ENCODE measurements at regions not wholly inside any gene's neighbourhood (a gene's known extent, or its start where the extent isn't known, plus 50 kb on each side); places are given as distances from the start of the nearest gene placed in this dataset.

DNA sequence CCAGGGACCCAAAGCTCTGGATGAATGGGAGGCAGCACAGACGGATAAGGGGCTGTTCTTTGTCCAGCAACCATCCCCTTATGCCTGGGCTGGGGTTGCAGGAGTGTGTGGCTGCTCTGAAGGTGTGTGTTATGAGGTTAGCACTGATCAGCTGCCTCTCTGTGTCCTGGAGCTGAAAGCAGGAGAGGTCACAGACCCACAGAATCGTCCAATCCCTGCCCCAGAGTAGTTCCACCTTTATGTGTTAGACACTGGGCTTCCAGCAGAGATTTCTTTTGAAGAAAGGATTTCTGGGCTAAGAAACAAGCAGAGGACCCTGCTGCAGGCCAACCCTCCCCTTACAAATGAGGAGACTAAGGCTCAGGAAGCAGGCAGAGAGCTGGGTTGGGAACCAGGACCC is 62.4 kb downstream of the ARL6IP4 start:
- TF ChIP-seq ZNF302 (CRISPR knock-in tag; IDR thresholded peaks at IDR 0.05) (no peak), FOXS1 (CRISPR knock-in tag; IDR thresholded peaks at IDR 0.05) (no peak), KDM5A (IDR thresholded peaks at IDR 0.05) (no peak), CHD4 (IDR thresholded peaks at IDR 0.05; ENCODE audit: borderline replicate concordance) (no peak), SREBF2 (IDR thresholded peaks at IDR 0.05) (no peak), POLR2A (IDR thresholded peaks at IDR 0.05; ENCODE audit: low read length) (no peak), MAFK (IDR thresholded peaks at IDR 0.05; ENCODE audit: partially characterized antibody) (no peak), PHF8 (IDR thresholded peaks at IDR 0.05; ENCODE audit: borderline replicate concordance, low read depth) (no peak)
- TF ChIP-seq, protein P1, sequence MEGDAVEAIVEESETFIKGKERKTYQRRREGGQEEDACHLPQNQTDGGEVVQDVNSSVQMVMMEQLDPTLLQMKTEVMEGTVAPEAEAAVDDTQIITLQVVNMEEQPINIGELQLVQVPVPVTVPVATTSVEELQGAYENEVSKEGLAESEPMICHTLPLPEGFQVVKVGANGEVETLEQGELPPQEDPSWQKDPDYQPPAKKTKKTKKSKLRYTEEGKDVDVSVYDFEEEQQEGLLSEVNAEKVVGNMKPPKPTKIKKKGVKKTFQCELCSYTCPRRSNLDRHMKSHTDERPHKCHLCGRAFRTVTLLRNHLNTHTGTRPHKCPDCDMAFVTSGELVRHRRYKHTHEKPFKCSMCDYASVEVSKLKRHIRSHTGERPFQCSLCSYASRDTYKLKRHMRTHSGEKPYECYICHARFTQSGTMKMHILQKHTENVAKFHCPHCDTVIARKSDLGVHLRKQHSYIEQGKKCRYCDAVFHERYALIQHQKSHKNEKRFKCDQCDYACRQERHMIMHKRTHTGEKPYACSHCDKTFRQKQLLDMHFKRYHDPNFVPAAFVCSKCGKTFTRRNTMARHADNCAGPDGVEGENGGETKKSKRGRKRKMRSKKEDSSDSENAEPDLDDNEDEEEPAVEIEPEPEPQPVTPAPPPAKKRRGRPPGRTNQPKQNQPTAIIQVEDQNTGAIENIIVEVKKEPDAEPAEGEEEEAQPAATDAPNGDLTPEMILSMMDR (IDR thresholded peaks at IDR 0.05), result no peak
- TF ChIP-seq, protein P2, sequence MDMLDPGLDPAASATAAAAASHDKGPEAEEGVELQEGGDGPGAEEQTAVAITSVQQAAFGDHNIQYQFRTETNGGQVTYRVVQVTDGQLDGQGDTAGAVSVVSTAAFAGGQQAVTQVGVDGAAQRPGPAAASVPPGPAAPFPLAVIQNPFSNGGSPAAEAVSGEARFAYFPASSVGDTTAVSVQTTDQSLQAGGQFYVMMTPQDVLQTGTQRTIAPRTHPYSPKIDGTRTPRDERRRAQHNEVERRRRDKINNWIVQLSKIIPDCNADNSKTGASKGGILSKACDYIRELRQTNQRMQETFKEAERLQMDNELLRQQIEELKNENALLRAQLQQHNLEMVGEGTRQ (IDR thresholded peaks at IDR 0.05), result no peak
- TF ChIP-seq, protein P3, sequence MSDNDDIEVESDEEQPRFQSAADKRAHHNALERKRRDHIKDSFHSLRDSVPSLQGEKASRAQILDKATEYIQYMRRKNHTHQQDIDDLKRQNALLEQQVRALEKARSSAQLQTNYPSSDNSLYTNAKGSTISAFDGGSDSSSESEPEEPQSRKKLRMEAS (IDR thresholded peaks at IDR 0.05), result no peak
- TF ChIP-seq, protein P4, sequence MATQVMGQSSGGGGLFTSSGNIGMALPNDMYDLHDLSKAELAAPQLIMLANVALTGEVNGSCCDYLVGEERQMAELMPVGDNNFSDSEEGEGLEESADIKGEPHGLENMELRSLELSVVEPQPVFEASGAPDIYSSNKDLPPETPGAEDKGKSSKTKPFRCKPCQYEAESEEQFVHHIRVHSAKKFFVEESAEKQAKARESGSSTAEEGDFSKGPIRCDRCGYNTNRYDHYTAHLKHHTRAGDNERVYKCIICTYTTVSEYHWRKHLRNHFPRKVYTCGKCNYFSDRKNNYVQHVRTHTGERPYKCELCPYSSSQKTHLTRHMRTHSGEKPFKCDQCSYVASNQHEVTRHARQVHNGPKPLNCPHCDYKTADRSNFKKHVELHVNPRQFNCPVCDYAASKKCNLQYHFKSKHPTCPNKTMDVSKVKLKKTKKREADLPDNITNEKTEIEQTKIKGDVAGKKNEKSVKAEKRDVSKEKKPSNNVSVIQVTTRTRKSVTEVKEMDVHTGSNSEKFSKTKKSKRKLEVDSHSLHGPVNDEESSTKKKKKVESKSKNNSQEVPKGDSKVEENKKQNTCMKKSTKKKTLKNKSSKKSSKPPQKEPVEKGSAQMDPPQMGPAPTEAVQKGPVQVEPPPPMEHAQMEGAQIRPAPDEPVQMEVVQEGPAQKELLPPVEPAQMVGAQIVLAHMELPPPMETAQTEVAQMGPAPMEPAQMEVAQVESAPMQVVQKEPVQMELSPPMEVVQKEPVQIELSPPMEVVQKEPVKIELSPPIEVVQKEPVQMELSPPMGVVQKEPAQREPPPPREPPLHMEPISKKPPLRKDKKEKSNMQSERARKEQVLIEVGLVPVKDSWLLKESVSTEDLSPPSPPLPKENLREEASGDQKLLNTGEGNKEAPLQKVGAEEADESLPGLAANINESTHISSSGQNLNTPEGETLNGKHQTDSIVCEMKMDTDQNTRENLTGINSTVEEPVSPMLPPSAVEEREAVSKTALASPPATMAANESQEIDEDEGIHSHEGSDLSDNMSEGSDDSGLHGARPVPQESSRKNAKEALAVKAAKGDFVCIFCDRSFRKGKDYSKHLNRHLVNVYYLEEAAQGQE (IDR thresholded peaks at IDR 0.05), result no peak

Measured in A549 (cell line).